ENCODE measurements at regions not wholly inside any gene's neighbourhood (a gene's known extent, or its start where the extent isn't known, plus 50 kb on each side); places are given as distances from the start of the nearest gene placed in this dataset.

DNA sequence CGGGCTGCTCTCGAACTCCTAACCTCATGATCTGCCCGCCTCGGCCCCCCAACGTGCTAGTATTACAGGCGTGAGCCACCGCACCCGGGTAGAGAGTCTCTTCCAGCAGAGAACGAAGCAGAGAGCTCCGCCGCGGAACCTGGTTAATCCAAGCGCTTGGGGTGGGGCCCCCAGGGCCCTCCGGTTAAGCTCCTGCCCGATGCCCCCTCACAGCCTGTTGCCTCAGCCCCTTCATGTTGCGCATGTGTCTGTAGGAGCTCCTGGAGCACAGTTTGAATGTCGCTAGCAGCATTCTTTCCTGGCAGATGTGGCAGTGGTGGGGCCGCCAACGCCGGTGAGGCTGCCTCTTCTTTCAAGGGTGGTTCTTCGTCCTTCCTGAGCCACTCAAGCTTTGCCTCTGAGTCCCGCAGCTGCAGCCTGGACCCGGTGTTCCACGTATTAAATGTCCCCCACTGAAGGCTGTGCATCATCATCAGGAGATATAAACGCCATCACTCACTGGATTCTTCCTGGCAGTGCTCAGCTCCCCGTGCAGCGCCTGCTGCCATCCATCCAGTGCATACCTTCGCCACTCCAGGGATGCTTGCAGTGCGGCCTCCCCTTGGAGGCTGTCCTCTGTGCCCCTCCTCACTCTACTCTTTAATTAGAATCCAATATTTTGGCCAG is 1919.3 kb downstream of the PCDH9 start:
- no peak for ATAC-seq
- ChIA-PET RAD21 (ENCODE audit: low non-redundant PET in 1 of 2, low total read pairs in 2 of 2, uncharacterized antibody in 2 of 2, unreplicated experiment in 2 of 2) (no interaction called here), CTCF (no interaction called here), POLR2A (no interaction called here)
- DNase-seq (ENCODE audit: low read depth, low spot score) = no peak
- Histone ChIP-seq H2AFZ (ENCODE audit: low read depth, low read length, poor library complexity, severe bottlenecking) (no peak overlapping the region), H3K4me1 (ENCODE audit: control insufficient read depth in 1 of 2, insufficient read depth in 2 of 2, low read length in 2 of 2) (no peaks in the 10 kb centered on the region), H4K20me1 (ENCODE audit: insufficient read depth) (no peaks in the 10 kb centered on the region), H3K9me2 (ENCODE audit: insufficient read depth) (no peaks in the 10 kb centered on the region), H3K4me3 (replicated peaks in 1 of 2; ENCODE audit: low read depth in 1 of 2, low read length in 2 of 2) (no peak overlapping the region), H3K27me3 (ENCODE audit: insufficient read depth, low read length) (no peaks in the 10 kb centered on the region), H3K9me3 (ENCODE audit: control insufficient read depth in 1 of 2, insufficient read depth in 1 of 2, low read depth in 1 of 2, low read length in 2 of 2) (no peaks in the 10 kb centered on the region), H3K36me3 (ENCODE audit: control insufficient read depth in 1 of 2, insufficient read depth in 2 of 2, low read length in 2 of 2) (no peaks in the 10 kb centered on the region), H3K4me2 (ENCODE audit: low read length) (no peak overlapping the region), H3K79me2 (ENCODE audit: insufficient read depth, low read length) (no peaks in the 10 kb centered on the region), H3K27ac (ENCODE audit: low read depth, low read length) (no peak overlapping the region), H3K9ac (ENCODE audit: low read length) (no peak overlapping the region)
- TF ChIP-seq, protein P1, sequence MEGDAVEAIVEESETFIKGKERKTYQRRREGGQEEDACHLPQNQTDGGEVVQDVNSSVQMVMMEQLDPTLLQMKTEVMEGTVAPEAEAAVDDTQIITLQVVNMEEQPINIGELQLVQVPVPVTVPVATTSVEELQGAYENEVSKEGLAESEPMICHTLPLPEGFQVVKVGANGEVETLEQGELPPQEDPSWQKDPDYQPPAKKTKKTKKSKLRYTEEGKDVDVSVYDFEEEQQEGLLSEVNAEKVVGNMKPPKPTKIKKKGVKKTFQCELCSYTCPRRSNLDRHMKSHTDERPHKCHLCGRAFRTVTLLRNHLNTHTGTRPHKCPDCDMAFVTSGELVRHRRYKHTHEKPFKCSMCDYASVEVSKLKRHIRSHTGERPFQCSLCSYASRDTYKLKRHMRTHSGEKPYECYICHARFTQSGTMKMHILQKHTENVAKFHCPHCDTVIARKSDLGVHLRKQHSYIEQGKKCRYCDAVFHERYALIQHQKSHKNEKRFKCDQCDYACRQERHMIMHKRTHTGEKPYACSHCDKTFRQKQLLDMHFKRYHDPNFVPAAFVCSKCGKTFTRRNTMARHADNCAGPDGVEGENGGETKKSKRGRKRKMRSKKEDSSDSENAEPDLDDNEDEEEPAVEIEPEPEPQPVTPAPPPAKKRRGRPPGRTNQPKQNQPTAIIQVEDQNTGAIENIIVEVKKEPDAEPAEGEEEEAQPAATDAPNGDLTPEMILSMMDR (IDR thresholded peaks at IDR 0.05 in 2 of 3, conservative IDR thresholded peaks at IDR 0.05 in 1 of 3; ENCODE audit: borderline replicate concordance in 1 of 3, insufficient read depth in 1 of 3, low read depth in 2 of 3, low read length in 2 of 3) = no peak
- TF ChIP-seq CBX3 (IDR thresholded peaks at IDR 0.05; ENCODE audit: low read depth) (no peak), RAD21 (IDR thresholded peaks at IDR 0.05; ENCODE audit: low read depth) (no peak), TCF7L2 (IDR thresholded peaks at IDR 0.05; ENCODE audit: borderline replicate concordance, extremely low read depth, insufficient read depth, insufficient read length) (no peak), ZBTB33 (IDR thresholded peaks at IDR 0.05; ENCODE audit: extremely low read depth, insufficient replicate concordance, low read length) (no peak), JUND (IDR thresholded peaks at IDR 0.05) (no peak), SRF (IDR thresholded peaks at IDR 0.05; ENCODE audit: low read depth) (no peak), SIN3A (IDR thresholded peaks at IDR 0.05; ENCODE audit: low read depth) (no peak), POLR2AphosphoS5 (IDR thresholded peaks at IDR 0.05; ENCODE audit: low read depth, low read length) (no peak), POLR2A (IDR thresholded peaks at IDR 0.05; ENCODE audit: borderline replicate concordance, extremely low read depth, insufficient read depth, insufficient read length) (no peak), EZH2 (IDR thresholded peaks at IDR 0.05) (no peak)
- TF ChIP-seq, protein P2, sequence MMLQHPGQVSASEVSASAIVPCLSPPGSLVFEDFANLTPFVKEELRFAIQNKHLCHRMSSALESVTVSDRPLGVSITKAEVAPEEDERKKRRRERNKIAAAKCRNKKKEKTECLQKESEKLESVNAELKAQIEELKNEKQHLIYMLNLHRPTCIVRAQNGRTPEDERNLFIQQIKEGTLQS (IDR thresholded peaks at IDR 0.05) = no peak
- TF ChIP-seq, protein P3, sequence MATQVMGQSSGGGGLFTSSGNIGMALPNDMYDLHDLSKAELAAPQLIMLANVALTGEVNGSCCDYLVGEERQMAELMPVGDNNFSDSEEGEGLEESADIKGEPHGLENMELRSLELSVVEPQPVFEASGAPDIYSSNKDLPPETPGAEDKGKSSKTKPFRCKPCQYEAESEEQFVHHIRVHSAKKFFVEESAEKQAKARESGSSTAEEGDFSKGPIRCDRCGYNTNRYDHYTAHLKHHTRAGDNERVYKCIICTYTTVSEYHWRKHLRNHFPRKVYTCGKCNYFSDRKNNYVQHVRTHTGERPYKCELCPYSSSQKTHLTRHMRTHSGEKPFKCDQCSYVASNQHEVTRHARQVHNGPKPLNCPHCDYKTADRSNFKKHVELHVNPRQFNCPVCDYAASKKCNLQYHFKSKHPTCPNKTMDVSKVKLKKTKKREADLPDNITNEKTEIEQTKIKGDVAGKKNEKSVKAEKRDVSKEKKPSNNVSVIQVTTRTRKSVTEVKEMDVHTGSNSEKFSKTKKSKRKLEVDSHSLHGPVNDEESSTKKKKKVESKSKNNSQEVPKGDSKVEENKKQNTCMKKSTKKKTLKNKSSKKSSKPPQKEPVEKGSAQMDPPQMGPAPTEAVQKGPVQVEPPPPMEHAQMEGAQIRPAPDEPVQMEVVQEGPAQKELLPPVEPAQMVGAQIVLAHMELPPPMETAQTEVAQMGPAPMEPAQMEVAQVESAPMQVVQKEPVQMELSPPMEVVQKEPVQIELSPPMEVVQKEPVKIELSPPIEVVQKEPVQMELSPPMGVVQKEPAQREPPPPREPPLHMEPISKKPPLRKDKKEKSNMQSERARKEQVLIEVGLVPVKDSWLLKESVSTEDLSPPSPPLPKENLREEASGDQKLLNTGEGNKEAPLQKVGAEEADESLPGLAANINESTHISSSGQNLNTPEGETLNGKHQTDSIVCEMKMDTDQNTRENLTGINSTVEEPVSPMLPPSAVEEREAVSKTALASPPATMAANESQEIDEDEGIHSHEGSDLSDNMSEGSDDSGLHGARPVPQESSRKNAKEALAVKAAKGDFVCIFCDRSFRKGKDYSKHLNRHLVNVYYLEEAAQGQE (IDR thresholded peaks at IDR 0.05; ENCODE audit: low read depth) = no peak
- intact Hi-C loops (cut with micrococcal nuclease) = no loop called here
- BruUV-seq (replicated peaks) = no TSS peak

Measured in HCT116 (cell line).